H1 (cell line): ENCODE measurements at regions not wholly inside any gene's neighbourhood (a gene's known extent, or its start where the extent isn't known, plus 50 kb on each side); places are given as distances from the start of the nearest gene placed in this dataset.

Experiments used
- ATF3 ChIP-seq: IDR thresholded peaks from 2 replicates; pipeline ENCODE4 v1.6.1; 2011; ENCODE audit warnings: low read depth, mild to moderate bottlenecking, low read length; ENCODE audit not compliant: insufficient read depth
- CHD1 ChIP-seq: IDR thresholded peaks from 2 replicates; pipeline ENCODE4 v1.6.1; 2012; ENCODE audit warnings: low read depth, low read length, improper control_type of control experiment
- GTF2F1 ChIP-seq: IDR thresholded peaks from 2 replicates; pipeline ENCODE4 v1.6.1; 2012; ENCODE audit warnings: low read depth, low read length, improper control_type of control experiment, borderline replicate concordance
- SAP30 ChIP-seq: fragments of 300-600 bp; sonication (generic); IDR thresholded peaks from 2 replicates; pipeline ENCODE4 v1.7.1; 2012; ENCODE audit warnings: low read length, moderate library complexity, mild to moderate bottlenecking, inconsistent platforms; ENCODE audit not compliant: insufficient read depth, insufficient replicate concordance
- ZNF274 ChIP-seq: IDR thresholded peaks from 2 replicates; pipeline ENCODE4 v1.7.0; 2012; ENCODE audit warnings: low read length, borderline replicate concordance; ENCODE audit errors: extremely low read depth

GRCh38 chr13:64900039-64900438, 2330.1 kb downstream of the PCDH9 start (continued):
- TF ChIP-seq ATF3 (no peak), CHD1 (no peak), GTF2F1 (no peak), SAP30 (no peak), ZNF274 (no peak)
